Ammon's horn (tissue), 1 donor: ENCODE measurements at regions not wholly inside any gene's neighbourhood (a gene's known extent, or its start where the extent isn't known, plus 50 kb on each side); places are given as distances from the start of the nearest gene placed in this dataset.
A peak's percentile ranks its signal among the peaks of the same experiment; 100 is the strongest.

ENCODE experiments used
- DNase-seq: peaks from one replicate; pipeline ENCODE4 v3.0.0-alpha.2; 2016; ENCODE audit warnings: low spot score

- DNase-seq, result no peak
Measured at GRCh38 chr17:77488531-77489238, 347.9 kb downstream of the SEC14L1 start.

- DNase-seq, result no peak
Measured at GRCh38 chr17:77489239-77489892, 348.6 kb downstream of the SEC14L1 start.

- peak; percentile 84 for DNase-seq
Measured at GRCh38 chr17:77489893-77490255, 349.1 kb downstream of the SEC14L1 start.

DNA sequence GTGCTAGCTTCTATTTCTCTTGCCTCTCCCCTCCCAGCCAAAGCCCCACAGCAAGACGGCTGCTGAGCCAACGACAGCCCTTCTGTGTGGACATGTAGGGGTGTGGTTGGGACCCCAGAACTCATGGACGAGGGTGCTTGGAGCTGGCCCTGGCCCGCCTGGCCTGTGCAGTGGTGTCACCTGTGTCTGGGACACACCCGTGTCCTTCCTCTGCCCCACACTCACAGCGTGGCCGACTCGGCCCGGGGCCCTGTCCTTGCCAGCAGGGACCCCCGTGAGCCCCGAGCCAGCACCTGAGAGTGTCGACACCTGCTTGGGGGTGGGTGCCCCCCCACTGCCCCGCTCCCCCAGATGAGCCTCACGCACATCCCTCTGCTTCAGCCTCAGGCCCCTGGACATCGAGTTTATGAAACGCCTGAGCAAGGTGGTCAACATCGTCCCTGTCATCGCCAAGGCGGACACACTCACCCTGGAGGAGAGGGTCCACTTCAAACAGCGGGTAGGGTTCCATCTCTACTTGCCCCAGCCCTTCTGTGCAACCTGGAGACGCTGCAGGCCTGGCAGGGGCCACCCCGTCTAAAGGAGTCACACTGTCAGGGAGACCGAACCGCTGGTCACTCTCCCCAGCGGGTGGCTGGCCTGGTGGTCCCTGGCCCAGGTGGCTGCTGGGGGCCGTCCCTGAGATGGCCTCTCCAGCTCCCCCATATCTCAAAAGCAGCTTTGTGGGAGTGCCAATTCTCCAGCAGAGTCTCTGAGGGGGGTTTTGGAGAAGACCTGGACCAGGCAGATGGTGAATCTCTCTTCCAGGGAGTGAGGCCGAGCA, 349.8 kb downstream of the SEC14L1 start:
- no peak for DNase-seq

- DNase-seq, result no peak
Measured at GRCh38 chr17:77491921-77492445, 351.2 kb downstream of the SEC14L1 start.

DNA sequence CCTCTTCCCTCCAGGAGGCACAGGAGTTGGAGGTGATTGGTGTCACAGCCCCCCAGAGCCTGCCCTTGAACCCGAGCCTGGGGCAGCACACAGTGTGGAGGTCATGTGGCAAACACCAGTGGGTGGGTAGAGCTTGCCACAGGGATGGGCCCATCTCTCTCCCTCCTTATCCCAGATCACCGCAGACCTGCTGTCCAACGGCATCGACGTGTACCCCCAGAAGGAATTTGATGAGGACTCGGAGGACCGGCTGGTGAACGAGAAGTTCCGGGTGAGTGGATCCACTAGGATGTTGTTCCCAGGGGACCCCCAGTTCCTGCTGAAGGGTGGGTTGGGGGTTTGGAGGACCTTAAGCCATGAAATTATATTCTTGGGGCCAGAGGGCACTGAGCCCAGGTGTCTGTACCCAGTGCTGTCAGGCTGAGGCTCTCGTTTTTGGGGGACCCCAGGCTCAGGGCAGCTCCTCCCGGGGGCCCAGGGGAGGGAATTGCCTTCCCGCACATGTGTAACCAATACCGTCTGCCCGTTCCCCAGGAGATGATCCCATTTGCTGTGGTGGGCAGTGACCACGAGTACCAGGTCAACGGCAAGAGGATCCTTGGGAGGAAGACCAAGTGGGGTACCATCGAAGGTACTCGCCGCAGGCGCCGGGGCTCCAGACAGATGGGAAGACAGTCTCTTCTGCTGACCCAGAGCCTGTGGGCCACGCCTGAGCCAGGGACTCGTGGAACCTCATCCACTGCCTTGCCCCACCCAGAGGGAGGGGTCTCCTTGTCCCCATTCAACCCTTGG, 351.9 kb downstream of the SEC14L1 start:
- DNase-seq, result no peak

DNA sequence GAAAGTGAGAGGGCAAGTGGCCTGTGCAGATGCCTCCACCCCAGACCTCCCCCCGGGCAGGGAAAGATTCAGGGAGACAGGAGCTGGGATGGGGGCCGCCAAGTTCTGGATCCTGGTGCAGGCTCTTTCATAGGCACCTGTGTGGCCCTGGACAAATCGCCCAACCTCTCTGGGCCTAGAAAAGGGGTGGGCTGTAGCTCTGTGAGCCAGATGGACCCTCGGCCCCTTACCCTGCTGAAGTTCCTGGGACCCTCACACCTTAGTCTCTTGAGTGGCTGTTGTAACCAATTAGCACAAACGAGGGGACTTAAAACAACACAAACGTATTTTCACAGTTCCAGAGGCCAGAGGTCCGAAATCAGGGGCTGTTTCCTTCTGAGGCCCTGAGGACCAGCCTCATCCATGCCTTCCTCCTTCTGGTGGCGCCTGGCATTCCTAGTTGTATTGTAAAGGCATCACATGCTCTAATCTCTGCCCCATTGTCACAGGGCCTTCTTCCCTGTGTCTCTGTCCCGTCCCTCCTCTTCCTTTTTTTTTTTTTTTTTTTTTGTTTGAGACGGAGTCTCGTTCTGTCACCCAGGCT, 352.6 kb downstream of the SEC14L1 start:
- DNase-seq, result no peak

DNA sequence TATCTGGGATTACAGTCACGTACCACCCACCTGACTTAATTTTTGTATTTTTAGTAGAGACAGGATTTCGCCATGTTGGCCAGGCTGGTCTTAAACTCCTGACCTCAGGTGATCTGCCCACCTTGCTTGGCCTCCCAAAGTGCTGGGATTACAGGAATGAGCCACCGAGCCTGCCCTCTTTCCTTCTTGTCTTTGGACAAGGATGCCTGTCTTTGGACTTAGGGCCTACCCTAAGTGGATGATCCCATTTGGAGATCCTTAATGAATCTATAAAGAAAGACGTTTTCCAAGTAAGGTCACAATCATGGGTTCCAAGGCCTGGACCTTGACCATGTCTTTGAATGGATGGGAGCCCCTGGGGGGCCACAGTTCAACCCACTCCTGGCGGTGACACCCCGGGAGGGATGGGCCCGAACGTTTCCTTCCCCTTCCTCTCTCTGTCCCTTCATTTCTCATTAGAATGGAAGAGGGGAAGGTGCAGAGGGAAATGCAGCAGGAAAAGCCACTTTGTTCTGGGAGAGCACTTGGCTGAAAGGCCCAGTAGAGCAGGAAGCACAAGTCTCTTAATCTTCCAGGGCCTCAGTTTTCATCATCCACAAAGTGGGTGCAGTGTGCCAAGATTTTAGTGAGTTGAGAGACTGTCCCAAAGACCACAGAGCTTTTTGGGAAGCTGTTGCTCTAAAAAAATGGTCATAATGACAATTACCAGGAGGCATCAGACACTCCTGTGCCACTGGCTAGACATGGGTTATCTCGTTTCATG, 353.3 kb downstream of the SEC14L1 start:
- DNase-seq, result no peak

GRCh38 chr17:77494664-77495435, 354.1 kb downstream of the SEC14L1 start:
- peak; percentile 80 for DNase-seq

DNA sequence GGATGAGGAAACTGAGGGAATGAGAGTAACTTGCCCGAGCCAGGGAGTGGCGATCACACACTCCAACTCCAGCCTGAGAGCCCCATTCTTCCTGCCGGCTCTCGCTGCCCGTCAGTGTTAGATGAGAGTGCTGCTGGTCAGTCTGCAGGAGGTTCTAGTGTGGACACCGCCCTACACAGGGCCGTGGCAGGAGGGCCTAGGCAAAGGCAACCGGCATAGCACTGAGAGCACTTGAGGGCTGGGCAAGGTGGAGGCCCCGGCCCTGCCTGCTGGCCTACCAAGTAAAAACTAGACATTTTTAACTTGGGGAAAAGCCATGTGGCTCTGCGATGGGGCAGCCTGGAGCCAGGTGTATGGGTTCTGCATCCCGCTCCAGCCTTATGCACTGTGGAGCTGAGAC, 354.8 kb downstream of the SEC14L1 start:
- no peak for DNase-seq

- no peak for DNase-seq
Measured at GRCh38 chr17:77496401-77496801, 355.6 kb downstream of the SEC14L1 start.

- no peak for DNase-seq
Measured at GRCh38 chr17:77496831-77497577, 356.2 kb downstream of the SEC14L1 start.

GRCh38 chr17:77497578-77497934, 356.8 kb downstream of the SEC14L1 start:
- DNase-seq, result no peak

- DNase-seq, result no peak
Measured at GRCh38 chr17:77498091-77498741, 357.4 kb downstream of the SEC14L1 start.

DNA sequence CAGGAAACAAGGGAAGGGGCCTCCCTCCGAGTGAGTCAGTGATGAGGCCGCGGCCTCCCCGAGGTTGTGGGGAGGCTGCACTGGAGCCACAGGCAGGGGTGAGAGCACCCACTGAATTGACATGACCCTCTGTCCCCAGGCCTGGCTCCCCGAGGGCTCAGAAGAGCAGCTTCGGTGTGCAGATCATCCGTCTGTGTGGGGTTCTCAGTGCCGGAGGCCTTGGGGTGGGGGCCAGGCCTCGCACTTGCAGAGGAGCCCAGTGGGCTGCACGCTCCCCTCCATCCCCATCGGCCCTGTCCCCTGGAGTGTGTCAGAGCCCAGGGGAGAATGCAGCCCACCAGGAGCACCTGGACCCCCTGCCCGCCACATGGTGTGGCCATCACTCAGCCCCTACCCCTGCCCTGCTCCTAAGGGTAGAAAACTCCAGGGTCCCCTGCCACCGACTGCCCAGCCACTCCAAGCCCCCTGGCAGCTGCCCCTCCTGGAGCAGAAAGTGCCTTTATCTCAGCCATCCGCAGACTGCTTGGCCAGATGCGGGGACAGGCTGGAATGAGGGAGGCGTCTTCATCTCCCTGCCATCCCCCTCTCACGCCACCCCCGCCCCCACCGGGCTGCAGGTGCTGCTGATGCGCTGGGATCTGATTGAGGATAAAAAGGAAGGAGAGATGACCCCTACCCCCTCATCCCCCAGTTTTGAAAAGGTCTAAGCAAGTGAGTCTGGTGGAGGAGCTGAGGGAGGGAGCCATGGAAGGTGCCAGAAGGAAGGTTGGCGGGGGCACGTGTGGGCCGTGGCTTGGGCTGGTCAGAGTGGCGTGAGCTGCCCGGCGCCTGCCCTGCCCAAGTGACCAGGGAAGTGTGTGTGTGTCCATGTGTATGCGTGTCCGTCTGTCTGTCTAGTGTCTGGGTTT, 358.3 kb downstream of the SEC14L1 start:
- no peak for DNase-seq

GRCh38 chr17:77499699-77500435, 359.1 kb downstream of the SEC14L1 start:
- no peak for DNase-seq

- no peak for DNase-seq
Measured at GRCh38 chr17:77501101-77501566, 360.4 kb downstream of the SEC14L1 start.
